Fibroblast of lung (primary cell): ENCODE measurements at regions not wholly inside any gene's neighbourhood (a gene's known extent, or its start where the extent isn't known, plus 50 kb on each side); places are given as distances from the start of the nearest gene placed in this dataset.
A peak's percentile ranks its signal among the peaks of the same experiment; 100 is the strongest.

Experiments
- DNase-seq, 2 donors: peaks; one replicate each; pipeline versions ENCODE4 v3.0.0 to v3.0.0-alpha.2; 2010; ENCODE audit warnings: low read depth in 2 of 2
- H2AFZ ChIP-seq: 2 replicates; pipeline ENCODE4 v1.5.1; 2012; ENCODE audit warnings: low read length, control low read depth, inconsistent platforms
- H3K27ac ChIP-seq: 2 replicates; pipeline ENCODE4 v1.5.1; 2011; ENCODE audit warnings: low read length, control low read depth; ENCODE audit not compliant: insufficient read depth
- H3K27me3 ChIP-seq: 2 replicates; pipeline ENCODE4 v1.5.1; 2011; ENCODE audit warnings: mild to moderate bottlenecking, low read length; ENCODE audit not compliant: control insufficient read depth, insufficient read depth
- H3K36me3 ChIP-seq: 2 replicates; pipeline ENCODE4 v1.5.1; 2011; ENCODE audit warnings: low read length; ENCODE audit not compliant: control insufficient read depth, insufficient read depth
- H3K4me1 ChIP-seq: 2 replicates; pipeline ENCODE4 v1.5.1; 2011; ENCODE audit warnings: low read length; ENCODE audit not compliant: control insufficient read depth, insufficient read depth; ENCODE audit errors: extremely low read depth
- H3K4me2 ChIP-seq: 2 replicates; pipeline ENCODE4 v1.5.1; 2011; ENCODE audit warnings: low read length, control low read depth; ENCODE audit not compliant: insufficient read depth; ENCODE audit errors: extremely low read depth
- H3K4me3 ChIP-seq, 4 experiments: fragments of 200-600 bp in 1 of 4; sonication (generic) in 1 of 4; replicated peaks in 1 of 4; 2 replicates each; pipeline ENCODE4 v1.5.1; 2011 to 2016; ENCODE audit warnings: low read length in 4 of 4, low read depth in 3 of 4, mild to moderate bottlenecking in 3 of 4, control low read depth in 2 of 4, inconsistent platforms in 1 of 4, mixed read lengths in 1 of 4; ENCODE audit not compliant: insufficient read depth in 1 of 4; ENCODE audit errors: control extremely low read depth in 1 of 4
- H3K79me2 ChIP-seq: 2 replicates; pipeline ENCODE4 v1.5.1; 2012; ENCODE audit warnings: mild to moderate bottlenecking, low read length, inconsistent platforms; ENCODE audit not compliant: control insufficient read depth, insufficient read depth
- H3K9ac ChIP-seq: 2 replicates; pipeline ENCODE4 v1.5.1; 2011; ENCODE audit warnings: mild to moderate bottlenecking, low read length, control low read depth; ENCODE audit not compliant: insufficient read depth
- H3K9me3 ChIP-seq: 2 replicates; pipeline ENCODE4 v1.5.1; 2012; ENCODE audit warnings: low read depth, low read length; ENCODE audit not compliant: control insufficient read depth, insufficient read depth
- H4K20me1 ChIP-seq: 2 replicates; pipeline ENCODE4 v1.5.1; 2011; ENCODE audit warnings: low read length; ENCODE audit not compliant: control insufficient read depth, insufficient read depth; ENCODE audit errors: extremely low read depth
- EZH2 ChIP-seq: IDR thresholded peaks from 2 replicates; pipeline ENCODE4 v1.5.1; 2012; ENCODE audit warnings: low read length, control low read depth, mild to moderate bottlenecking; ENCODE audit errors: missing control alignments
- TF ChIP-seq, protein P1 (sequence below), 2 donors: IDR thresholded peaks in 1 of 2; conservative IDR thresholded peaks in 1 of 2; 1 replicate in 1 of 2; 2 replicates in 1 of 2; pipeline ENCODE4 v1.5.1; 2011 to 2012; ENCODE audit warnings: low read length in 2 of 2, control low read depth in 1 of 2, inconsistent platforms in 1 of 2, low read depth in 1 of 2, mild to moderate bottlenecking in 1 of 2

DNA sequence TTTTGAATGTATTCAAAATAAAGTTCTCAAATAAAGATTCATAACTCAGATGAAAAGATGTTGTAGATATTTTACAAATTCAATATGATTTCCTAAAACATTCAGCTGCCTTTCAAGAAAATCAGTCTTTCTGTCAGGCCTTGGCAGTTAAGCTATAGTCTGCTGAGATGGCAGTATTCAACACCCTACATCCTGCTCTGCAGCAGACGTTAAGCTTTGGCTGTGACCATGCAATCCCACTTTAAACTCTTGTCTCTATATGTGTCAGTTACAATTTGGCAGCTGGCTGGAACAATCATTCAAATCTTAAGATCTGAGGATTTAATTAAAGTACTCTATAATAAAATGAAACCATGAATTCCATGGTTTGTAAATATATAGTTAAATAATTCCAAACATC, 567.3 kb upstream of the ZNF804A start:
- Histone ChIP-seq H2AFZ (no peak overlapping the region), H3K4me1 (no peaks in the 10 kb centered on the region), H3K9ac (no peak overlapping the region), H3K79me2 (no peaks in the 10 kb centered on the region), H3K36me3 (no peaks in the 10 kb centered on the region), H3K27me3 (no peaks in the 10 kb centered on the region), H4K20me1 (no peaks in the 10 kb centered on the region), H3K9me3 (no peaks in the 10 kb centered on the region), H3K27ac (no peak overlapping the region), H3K4me3 (no peak overlapping the region), H3K4me2 (no peak overlapping the region)
- no peak for DNase-seq
- TF ChIP-seq EZH2: no peak
- TF ChIP-seq, protein P1, sequence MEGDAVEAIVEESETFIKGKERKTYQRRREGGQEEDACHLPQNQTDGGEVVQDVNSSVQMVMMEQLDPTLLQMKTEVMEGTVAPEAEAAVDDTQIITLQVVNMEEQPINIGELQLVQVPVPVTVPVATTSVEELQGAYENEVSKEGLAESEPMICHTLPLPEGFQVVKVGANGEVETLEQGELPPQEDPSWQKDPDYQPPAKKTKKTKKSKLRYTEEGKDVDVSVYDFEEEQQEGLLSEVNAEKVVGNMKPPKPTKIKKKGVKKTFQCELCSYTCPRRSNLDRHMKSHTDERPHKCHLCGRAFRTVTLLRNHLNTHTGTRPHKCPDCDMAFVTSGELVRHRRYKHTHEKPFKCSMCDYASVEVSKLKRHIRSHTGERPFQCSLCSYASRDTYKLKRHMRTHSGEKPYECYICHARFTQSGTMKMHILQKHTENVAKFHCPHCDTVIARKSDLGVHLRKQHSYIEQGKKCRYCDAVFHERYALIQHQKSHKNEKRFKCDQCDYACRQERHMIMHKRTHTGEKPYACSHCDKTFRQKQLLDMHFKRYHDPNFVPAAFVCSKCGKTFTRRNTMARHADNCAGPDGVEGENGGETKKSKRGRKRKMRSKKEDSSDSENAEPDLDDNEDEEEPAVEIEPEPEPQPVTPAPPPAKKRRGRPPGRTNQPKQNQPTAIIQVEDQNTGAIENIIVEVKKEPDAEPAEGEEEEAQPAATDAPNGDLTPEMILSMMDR (conservative IDR thresholded peaks at IDR 0.05 in 1 of 2, IDR thresholded peaks at IDR 0.05 in 1 of 2; ENCODE audit: low read depth in 1 of 2, low read length in 2 of 2): no peak

DNA sequence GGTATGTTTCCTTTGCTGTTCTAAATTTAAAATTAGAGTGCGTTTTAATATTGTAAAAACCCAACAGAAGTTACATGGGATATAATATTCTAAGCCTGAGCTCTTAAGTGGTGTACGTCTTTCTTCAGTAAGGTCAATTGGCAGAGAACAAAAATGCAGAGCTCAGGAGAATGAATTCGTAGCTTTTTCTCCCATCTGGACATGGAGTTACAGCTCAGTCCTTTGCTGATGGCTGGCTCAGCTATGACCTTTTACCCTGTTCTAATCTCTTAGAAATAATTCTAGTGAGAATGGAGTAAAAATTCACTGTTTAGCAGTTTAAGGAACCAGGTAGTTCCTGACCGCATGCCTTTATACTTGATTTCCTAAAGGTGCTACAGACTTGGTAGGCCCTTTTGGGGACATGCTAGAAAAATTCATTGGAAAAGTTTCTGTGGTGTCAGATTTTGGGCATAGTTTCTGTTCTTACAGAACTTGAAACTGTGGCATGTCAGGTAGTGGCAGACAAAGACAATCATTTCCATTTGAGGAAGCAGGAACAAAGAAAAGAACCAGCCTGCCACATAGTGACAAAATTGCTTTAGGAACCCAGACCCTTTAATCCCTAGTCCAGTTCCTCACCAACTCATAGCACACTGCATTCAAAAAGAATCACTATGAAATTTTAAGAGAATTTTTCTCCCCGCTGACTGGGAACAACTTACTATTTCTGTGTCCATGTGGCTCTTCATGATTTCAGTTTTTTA, 566.8 kb upstream of the ZNF804A start:
- no peak for DNase-seq
- no peak overlapping the region for H2AFZ ChIP-seq
- no peaks in the 10 kb centered on the region for H3K79me2 ChIP-seq
- H3K36me3 ChIP-seq: no peaks in the 10 kb centered on the region
- H3K9ac ChIP-seq: no peak overlapping the region
- H3K4me1 ChIP-seq: no peaks in the 10 kb centered on the region
- no peaks in the 10 kb centered on the region for H3K9me3 ChIP-seq
- H3K4me2 ChIP-seq: no peak overlapping the region
- H3K27me3 ChIP-seq: no peaks in the 10 kb centered on the region
- no peak overlapping the region for H3K27ac ChIP-seq
- no peak overlapping the region for H3K4me3 ChIP-seq
- TF ChIP-seq, protein P1 (conservative IDR thresholded peaks at IDR 0.05 in 1 of 2, IDR thresholded peaks at IDR 0.05 in 1 of 2; ENCODE audit: low read depth in 1 of 2, low read length in 2 of 2): no peak
- no peak for TF ChIP-seq EZH2
- H4K20me1 ChIP-seq: no peaks in the 10 kb centered on the region

DNA sequence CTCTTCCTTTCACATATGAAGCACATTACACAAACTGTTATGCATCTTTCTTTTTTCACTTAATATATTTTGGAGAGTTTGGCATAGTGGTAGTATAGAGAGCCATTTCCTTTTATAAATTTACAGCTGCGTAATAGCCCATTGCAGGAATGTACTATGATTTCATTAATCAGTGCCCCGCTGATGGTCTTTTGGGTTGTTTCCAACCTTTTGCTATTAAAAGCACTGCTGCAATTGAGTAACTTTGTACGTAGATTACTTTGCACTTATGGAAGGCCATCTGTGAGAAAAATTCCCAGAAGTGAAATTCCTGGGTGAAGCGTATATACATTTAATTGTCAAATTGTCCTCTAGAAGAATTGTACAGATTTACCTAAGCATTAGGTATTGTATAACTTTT, 565.3 kb upstream of the ZNF804A start:
- Histone ChIP-seq H3K9me3 (no peaks in the 10 kb centered on the region), H3K4me3 (no peak overlapping the region), H3K27me3 (no peaks in the 10 kb centered on the region), H3K4me2 (no peak overlapping the region), H2AFZ (no peak overlapping the region), H4K20me1 (no peaks in the 10 kb centered on the region), H3K27ac (no peak overlapping the region), H3K79me2 (no peaks in the 10 kb centered on the region), H3K9ac (no peak overlapping the region), H3K4me1 (no peaks in the 10 kb centered on the region), H3K36me3 (no peaks in the 10 kb centered on the region)
- no peak for TF ChIP-seq EZH2
- TF ChIP-seq, protein P1 (conservative IDR thresholded peaks at IDR 0.05 in 1 of 2, IDR thresholded peaks at IDR 0.05 in 1 of 2; ENCODE audit: low read depth in 1 of 2, low read length in 2 of 2): no peak
- DNase-seq: peak in 1 of 2 donors; percentile 80
